HG02981 (cell line): ENCODE measurements at regions not wholly inside any gene's neighbourhood (a gene's known extent, or its start where the extent isn't known, plus 50 kb on each side); places are given as distances from the start of the nearest gene placed in this dataset.
"Not testable (repeated sequence)": the region's sequence is repeated elsewhere in the genome, so short reads cannot be mapped to it uniquely, and the experiment has no call there.

Experiments
- ATAC-seq: cut with Tn5 transposase; IDR thresholded peaks from one replicate; pipeline ENCODE4 v1.9.1; 2021; ENCODE audit warnings: mild to moderate bottlenecking, moderate library complexity; ENCODE audit not compliant: unreplicated experiment

DNA sequence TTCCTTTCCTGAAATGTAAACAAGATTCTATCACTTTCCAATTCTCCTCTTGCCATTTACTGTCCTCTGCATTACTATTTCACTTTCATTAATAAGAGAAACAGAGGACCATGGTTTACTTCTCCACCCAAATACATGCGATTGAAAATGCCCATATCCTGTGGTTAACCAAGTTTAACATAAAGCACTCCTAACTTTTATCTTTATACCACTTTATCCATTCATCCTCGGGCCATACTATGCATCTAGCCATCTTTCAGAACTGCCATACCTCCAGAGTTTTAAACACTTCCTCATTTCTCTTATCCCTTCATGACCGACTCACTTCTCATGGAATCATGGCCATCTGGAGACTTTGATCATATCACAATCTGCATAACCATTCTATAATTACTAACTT lies 1182.3 kb downstream of the CNTNAP5 start:
- no peak for ATAC-seq

DNA sequence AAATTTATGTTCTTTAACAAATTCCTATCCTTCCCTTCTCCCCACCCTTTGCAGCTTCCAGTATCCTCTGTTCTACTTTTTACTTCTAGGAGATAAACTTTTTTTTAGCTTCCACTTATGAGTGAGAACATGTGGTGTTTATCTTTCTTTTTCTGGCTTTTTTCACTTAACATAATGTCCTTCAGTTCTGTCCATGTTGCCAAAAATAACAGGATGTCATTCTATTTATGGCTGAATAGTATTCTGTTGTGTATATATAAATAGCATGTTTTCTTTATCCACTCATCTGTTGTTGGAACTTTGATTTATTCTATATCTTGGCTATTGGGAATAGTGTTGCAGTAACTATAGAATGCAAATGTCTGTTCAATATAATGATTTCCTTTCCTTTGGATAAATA lies 1191.2 kb downstream of the CNTNAP5 start:
- ATAC-seq = no peak

DNA sequence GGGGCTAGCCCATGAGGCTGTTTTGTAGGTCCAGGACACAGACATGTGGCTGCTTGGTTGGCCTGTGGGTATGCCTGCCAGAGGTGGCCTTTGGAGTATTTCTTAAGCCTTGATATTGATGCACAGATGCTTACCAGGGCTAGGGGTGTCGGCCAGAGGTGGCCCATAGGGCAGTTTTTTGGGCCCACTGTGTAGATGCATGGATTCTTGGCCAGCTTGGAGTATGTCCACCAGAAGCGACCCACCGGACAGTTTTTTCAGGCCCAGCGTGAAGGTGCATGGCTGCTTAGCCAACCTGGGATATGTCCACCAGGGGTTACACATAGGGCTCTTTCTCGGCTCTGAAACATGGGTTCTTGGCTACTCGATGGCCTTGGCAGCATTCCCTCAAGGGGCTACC lies 1199.1 kb downstream of the CNTNAP5 start:
- no peak for ATAC-seq

DNA sequence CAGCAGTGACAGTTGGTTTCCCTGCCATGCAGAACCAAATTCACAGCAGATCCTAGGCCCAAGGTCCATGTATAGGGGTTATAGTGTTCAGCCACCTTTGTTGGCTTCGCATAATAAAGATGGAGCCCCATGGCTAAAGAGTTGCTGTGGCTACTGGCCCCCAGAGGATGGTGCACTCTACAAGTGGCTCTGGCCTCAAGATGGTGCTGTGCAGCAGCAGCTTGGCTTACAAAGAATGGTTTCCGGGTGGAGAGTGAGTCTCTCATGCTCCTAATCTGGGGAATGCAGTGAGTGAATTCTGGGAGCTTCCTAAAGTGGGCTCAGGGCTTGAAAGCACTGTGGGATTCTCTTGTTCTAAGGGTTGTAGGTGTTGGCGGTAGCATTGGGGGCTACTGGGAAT lies 1199.7 kb downstream of the CNTNAP5 start:
- ATAC-seq = no peak

DNA sequence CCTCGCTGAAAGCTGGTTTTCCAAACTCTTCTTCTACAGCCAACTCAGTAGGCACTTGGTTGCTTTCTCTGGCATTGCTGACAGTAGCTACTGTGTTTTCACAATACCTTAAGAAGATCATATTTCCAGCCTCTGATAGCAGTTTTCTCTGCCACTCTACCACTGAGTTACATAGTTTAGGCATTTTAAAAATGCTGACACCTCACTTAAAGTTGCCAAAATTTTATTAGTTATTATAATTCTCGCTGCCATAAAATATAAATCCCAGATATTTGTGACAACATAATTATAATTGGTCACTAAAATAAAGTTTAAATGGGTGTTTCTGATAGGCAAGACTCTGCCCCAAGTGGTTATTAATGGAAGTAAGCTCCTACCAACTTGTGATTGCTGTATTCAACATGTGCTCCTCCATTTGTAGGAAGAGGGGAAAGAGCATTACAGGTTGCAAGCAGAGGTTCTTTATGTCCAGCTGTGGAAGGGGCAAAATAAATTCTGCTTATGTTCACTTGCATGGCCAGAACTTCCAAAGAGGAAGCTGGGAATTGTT lies 1202.8 kb downstream of the CNTNAP5 start:
- no peak for ATAC-seq

DNA sequence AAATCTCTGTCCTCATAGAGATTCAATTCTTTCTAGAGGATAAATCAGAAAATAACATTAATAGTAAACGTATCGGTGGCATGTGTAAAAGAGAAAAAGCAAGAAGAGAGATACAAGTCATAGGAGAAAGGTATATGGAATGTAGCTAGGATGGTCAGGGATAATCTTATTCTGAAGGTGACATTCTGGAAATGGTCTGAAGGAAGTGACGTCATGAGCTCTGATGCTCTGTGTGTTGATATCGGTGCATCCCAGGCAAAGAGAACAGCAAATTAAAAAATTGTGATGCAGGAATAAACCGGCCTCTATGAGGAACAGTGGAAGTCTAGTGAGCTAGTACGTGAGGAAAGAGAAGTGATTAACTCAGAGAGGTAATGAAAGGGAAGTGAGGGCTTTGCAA lies 1215.8 kb downstream of the CNTNAP5 start:
- no peak for ATAC-seq

DNA sequence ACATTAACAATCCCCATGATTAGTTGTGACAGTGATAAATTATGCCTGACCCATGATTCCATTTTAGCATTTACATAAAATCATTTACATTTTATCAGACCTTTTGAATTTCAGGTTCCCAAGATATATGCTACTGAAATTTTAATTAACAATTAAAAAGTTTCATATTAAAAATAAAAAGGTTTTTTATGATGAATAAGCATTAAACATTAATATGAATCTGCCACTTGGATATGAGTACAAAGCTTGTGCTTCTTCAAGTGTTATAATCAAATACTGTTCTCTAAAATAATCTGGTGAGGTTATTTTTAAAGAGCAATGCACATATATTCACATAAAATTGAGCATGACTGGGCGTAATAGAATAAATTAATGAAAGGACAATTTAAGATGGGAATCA lies 1218.0 kb downstream of the CNTNAP5 start:
- no peak for ATAC-seq

DNA sequence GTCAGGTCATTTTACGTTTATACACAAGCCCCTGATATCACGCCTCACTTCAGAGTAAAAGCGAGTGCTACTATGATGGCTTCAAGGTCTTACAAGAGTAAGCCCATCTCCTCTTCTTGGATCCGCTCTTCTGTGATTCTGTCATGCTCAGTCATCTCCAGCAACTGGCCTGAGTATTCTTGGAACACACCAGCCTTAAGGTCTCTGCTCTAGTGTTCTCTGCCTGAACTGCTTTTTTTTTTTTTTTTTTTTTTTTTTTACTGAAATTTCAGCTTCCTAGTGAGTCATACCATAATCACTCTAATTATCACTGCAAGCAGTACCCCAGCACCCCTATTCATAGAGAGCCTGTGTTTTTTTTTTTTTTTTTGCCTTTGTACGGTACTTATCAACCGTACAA lies 1228.9 kb downstream of the CNTNAP5 start:
- no peak for ATAC-seq

DNA sequence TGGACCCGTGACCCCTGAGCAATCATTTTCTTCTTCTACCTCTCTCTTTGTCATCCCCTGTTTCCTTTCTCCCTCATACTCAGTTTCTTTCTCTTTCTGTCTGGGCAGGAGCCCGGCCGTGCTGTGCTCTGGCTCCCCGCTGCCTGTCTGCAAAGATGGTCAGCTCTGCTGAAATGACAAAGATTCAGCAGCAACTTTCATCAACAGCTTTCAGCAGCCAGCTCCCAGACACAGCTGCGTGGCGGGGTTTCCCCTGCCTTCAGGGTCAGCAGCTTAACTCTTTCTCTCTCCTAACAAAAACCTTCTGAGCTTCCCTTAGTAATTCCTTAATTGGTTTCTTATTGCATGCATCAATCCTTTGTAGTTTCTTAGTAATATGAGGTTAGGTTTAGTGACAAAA lies 1234.4 kb downstream of the CNTNAP5 start:
- no peak for ATAC-seq

DNA sequence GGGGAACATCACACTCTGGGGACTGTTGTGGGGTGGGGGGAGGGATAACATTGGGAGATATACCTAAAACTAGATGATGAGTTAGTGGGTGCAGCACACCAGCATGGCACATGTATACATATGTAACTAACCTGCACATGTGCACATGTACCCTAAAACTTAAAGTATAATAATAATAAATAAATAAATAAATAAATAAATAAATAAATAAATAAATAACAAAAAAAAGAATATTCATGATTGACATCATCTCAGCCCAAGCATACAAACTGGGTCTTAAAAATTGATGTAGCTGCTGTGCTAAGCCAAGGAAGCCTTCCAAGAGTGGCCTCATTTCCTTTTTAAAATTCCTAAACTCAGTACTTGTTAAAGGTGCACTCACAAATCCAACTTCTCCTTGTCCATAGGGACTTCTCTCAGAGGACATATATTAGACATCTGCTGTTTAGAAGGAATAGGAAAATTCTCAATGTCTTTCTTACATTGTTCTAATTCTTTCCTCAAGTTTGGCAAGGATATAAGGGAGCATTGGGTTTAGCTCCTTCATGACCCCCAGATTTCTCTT lies 1235.4 kb downstream of the CNTNAP5 start:
- ATAC-seq = not testable (repeated sequence)

DNA sequence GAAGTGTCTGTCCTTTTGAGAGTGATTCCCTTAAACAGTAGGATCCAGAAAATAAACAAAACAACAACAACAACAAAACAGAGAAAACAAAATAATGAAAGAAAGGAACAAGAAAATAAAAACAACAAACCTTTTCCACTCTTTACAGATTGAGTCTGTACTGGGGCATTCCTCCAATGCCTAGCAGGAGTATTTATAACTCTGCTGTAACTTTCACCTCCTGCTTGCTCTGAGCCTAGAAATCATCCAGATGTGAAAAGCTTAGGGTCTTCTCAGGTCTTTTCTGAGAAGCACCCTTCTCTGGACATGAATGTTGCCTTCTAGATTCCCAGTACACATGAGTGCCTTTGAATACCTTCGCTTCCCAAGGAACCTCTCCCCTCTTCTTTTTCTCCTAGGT lies 1239.4 kb downstream of the CNTNAP5 start:
- no peak for ATAC-seq

DNA sequence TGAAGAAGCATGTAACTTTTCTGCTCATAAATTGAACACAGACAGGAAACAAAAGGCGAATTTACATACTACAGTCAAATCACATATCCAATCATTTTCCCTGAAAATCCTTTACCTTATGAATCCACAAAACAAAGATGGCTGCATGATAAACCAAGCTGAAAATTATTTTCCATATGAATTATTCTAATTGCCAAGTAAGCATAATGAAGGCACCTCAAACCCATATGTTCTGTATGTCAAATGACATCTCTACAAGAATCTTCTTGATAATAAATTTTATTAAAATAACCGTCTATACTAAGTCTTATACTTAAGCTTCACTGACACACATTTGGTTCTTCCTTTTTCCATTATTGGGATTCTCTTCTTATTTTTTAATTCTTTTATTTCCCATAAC lies 1242.6 kb downstream of the CNTNAP5 start:
- ATAC-seq = no peak

DNA sequence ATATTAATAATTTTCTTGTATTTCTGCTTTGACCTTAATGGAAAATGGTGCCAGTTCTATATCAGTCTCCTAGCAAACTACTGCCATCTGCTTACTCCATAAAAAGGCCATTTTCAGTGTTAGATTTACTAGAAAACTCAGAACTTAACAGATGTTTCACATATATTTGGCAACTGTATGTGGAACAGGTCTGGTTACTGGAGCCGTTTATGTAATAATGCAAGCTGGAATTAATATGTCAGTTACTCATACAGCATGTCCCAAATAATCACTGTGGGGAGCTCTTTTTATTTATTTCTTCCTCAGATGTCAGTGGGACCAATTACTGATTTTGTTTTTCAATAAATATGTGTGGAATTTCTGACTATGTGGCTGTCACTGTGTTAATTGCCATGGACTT lies 1247.6 kb downstream of the CNTNAP5 start:
- no peak for ATAC-seq

DNA sequence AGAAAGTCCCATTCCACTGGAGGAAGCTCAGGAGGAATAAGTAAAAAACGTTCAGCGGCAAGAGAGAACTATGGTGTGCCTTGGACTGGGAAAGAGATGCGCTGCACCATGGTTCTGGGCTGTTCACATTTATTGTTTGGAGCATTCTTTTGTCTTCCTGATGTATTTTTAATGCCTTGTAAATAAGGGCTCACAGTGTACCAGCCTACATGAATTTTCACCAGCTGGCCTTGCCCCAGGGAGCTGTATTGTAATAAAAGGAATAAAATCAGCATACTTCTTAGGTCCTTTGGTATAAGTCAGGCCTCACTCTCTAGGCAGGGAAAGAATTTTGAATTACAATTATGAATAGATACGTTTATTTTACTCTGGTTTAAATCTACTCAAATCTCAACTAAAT lies 1249.6 kb downstream of the CNTNAP5 start:
- no peak for ATAC-seq

DNA sequence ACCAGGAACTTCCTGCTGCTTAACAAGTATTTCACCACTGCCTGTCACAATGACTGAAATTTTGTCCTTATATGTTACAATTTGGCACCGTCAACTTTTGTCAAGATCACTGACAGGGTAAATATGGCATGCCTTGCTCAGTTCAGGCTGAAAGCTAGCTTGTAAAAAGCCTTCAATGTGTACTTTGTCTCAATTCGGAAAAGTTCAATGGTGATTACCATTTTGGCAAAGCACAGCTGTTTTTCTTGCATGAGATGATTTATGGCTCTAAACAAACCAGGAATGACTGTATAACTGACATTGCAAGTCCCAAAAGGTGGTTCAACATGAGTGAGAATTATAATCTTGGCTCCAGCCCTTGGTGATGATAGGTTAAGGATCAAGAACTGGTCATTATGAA lies 1255.2 kb downstream of the CNTNAP5 start:
- no peak for ATAC-seq

DNA sequence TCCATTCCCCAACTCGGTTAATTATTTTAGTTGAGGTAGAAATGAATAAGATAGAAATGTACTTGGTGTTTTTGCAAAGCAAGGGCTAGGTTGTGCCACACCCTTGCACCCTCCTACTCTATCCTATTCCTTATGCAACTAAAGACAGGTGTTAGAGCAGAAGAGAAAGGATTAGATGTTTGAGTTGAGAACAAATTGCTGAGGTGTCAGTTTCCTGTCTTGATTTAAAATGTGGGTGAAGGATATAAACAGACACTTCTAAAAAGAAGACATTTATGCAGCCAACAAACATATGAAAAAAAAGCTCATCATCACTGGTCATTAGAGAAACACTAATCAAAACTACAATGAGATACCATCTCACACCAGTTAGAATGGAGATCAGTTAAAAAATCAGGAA lies 1256.2 kb downstream of the CNTNAP5 start:
- no peak for ATAC-seq

DNA sequence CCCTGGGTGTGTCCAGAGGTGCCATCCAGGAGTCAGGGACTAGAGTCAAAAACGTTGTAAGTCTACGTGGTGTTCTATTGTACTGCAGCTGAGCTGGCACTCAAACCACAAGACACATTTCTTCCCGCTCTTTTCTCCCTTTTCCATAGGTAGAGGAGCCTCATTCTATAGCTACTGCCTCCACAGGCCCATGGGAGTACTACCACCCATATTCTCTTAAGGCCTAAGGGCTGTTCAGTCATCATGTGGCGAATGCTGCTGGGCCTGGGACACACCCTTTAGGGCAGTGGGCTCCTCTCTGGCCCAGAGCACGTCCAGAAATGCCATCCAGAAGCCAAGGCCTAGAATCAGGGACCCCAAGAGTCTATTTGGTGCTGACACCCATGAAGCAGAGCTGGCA lies 1271.7 kb downstream of the CNTNAP5 start:
- no peak for ATAC-seq

DNA sequence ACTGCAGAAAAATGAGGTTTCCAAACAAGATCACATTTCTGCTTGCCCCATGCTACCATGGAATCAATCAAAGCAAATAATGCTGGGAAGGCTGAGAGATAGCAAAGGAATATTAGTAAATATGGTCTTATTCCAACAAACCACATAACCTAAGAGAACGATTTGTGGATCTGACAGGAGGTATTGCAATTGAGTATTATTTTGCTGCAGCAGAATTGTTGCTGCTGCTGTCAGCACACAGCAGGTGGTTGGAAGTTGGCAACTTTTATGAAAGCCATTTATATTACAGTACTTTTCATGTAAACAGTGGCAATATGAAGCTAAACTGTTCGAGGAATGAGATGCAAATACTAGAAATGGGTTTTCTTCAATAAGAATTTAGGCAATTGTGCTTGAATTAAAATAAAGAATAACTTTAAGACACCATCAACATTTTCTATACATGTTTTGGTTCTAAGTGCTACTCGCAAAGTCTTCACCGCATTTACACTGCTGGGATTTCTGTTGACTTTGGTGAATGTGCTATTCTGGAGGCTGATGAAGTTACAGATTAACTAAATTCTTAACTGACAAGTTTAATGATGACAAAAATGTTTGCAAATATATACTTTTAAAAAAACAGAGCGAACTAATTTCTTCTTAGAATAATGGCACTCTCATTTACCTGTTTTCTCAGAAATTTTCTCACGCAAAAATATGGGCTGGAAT lies 1285.7 kb downstream of the CNTNAP5 start:
- ATAC-seq = no peak

DNA sequence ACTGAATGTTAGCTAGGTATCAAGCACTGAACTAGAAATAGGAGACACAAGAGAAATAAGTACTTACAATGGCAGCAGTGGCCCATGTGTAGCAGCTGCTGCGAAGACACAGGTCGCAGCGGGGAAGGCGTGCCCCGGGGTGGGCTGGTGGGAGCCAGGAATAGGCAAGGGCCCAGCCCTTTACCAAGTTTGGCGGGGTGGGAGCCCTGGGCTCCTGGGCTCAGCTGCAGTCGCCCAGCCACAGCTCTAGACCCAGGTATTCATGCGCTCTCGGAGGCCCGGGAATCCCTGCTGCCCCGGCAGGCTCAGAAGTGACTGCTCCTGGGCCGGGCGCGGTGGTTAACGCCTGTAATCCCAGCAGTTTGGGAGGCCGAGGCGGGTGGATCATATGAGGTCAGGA lies 1287.3 kb downstream of the CNTNAP5 start:
- ATAC-seq = no peak

DNA sequence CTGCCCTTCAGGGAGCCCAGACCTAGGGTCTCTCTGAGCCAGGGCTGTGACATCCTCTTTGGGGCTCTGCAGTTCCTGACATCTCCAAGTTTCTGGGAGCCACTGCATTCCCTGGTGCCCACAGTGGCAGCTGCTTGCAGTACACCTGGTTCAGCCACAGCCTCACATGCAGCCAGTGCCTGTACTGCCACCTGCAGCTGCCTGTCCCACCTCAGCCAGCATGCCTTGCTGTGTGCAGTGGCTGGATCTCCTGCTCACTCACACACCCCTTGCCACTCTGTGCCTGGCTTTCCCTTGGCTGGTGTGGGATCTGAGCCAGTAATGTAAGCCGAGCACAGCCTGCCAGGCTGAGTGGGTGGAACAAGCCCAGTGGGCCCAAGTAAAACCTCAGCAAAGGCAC lies 1288.7 kb downstream of the CNTNAP5 start:
- no peak for ATAC-seq

DNA sequence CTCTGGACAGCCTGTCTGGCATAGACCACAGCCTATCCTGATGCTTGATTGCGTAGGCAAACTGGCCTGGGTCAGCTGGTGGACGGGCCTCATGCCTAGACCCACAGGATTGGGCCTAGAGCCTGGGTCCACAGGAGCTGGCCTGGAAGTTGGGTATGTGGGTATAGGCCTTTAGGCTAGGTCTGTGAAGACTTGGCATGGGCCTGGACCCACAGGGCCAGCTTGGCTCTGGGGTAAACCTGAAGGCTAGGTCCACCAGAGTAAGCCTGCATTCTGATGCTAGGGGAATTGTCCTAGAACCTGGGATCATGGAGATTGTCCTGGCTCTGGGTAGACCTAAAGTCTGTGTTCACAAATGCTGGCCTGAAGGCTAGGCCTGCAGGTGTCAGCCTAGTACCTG lies 1293.7 kb downstream of the CNTNAP5 start:
- ATAC-seq = no peak

DNA sequence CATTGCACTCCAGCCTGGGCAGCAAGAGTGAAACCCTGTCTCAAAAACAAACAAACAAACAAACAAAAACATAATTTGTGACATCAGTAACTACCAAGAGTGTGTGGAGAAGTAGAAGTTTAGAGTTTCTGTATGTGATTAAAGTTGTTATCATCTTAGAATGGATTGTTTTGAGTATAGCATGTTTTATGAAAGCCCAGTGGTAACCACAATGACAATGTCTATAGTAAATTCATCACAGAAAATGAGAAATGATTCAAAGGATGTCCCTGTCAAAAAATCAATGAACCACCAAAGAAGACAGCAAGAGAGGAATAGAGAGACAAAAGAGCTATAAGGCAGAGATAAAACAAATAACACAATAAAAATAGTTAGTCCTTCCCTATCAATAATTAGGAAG lies 1299.2 kb downstream of the CNTNAP5 start:
- no peak for ATAC-seq

DNA sequence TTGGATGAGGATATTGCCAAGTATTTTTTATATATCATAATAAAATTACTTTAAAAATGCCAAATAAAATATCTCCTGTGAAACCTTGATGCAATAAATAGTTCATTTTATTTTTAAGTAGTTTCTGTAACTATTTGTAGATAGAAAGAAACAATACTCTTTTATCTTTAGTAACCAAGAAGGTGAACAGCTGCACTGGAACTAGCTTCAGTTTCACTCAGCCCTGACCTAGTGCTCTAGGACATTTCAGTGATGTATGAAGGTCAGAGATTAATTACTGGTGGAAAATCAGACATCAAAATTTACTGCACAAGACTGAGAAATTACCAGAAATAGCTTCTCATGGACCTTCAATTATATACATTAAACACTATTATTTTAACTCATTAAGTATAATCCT lies 1305.0 kb downstream of the CNTNAP5 start:
- no peak for ATAC-seq
